Uterus (tissue), 3 donors: ENCODE measurements at regions not wholly inside any gene's neighbourhood (a gene's known extent, or its start where the extent isn't known, plus 50 kb on each side); places are given as distances from the start of the nearest gene placed in this dataset.

Source experiments
- DNase-seq, 2 donors: peaks; one replicate each; pipeline ENCODE4 v3.0.0-alpha.2; 2019 to 2020
- H3K27ac ChIP-seq, 2 donors: fragments of 200-600 bp; sonication (generic); 1 replicate in 1 of 2; 2 replicates in 1 of 2; pipeline ENCODE4 v1.5.1; 2016 to 2018
- H3K27me3 ChIP-seq, 2 donors: fragments of 200-600 bp; sonication (generic); one replicate each; pipeline ENCODE4 v1.5.1; 2018 to 2019; ENCODE audit warnings: control low read depth in 1 of 2
- H3K36me3 ChIP-seq, 2 donors: fragments of 200-600 bp; sonication (generic); one replicate each; pipeline ENCODE4 v1.5.1; 2019; ENCODE audit warnings: control low read depth in 1 of 2
- H3K4me1 ChIP-seq, 2 donors: fragments of 200-600 bp; sonication (generic); one replicate each; pipeline ENCODE4 v1.5.1; 2018 to 2019; ENCODE audit warnings: control low read depth in 1 of 2
- H3K4me3 ChIP-seq, 2 donors: fragments of 200-600 bp; sonication (generic); 1 replicate in 1 of 2; 2 replicates in 1 of 2; pipeline ENCODE4 v1.5.1; 2018 to 2019; ENCODE audit warnings: mild to moderate bottlenecking in 1 of 2
- H3K9me3 ChIP-seq, 2 donors: fragments of 200-600 bp; sonication (generic); one replicate each; pipeline ENCODE4 v1.5.1; 2019; ENCODE audit warnings: control low read depth in 1 of 2
- CTCF ChIP-seq, 4 experiments: fragments of 200-600 bp in 2 of 4; fragments of 450-650 bp in 2 of 4; sonication (generic) in 2 of 4; IDR thresholded peaks; one replicate each; pipeline ENCODE4 v1.5.1; 2016 to 2019; ENCODE audit warnings: antibody characterized with exemption in 4 of 4, mild to moderate bottlenecking in 2 of 4, moderate library complexity in 1 of 4
- POLR2A ChIP-seq, 2 donors: fragments of 450-650 bp; IDR thresholded peaks; one replicate each; pipeline ENCODE4 v1.6.1; 2016; ENCODE audit warnings: antibody characterized with exemption in 2 of 2, mild to moderate bottlenecking in 1 of 2, moderate library complexity in 1 of 2
- intact Hi-C: fragments of 100-400 bp; cut with DNase I; formaldehyde crosslinking; loops from one replicate; pipeline ENCODE4 v1.15.1; 2023; ENCODE audit warnings: low total_unique reads
- donor health status: DM: yes; HTN: yes; CAD: no.

DNA sequence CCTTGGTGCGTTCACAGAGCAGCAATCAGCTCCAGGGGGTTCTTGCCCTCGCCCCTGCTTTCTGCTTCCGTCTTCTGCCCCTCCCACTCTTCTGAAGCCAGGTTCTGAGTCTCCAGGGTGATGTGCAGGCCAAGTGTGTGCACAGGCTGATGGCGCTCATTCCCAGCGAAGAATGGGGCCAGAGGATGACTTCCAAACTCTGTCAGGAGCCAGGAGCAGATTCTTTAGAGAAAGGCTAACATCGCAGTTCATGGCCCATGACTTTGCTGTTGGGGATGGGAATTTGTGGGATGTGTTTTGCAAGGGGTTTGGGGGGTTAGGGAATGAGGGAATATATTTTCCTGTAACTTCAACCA, 56.1 kb upstream of the CCN6 start:
- no peak for TF ChIP-seq POLR2A (IDR thresholded peaks at IDR 0.05)
- TF ChIP-seq CTCF (IDR thresholded peaks at IDR 0.05), result no peak
- peak; percentile 53 to 69 for DNase-seq
- intact Hi-C loops, result loop anchor here (2.0 kb wide), 1 partner anchor 287 kb away; no protein-coding TSS in a partner anchor
- H3K4me3 ChIP-seq, result no peak overlapping the region
- H3K4me1 ChIP-seq, result no peaks in the 10 kb centered on the region
- no peaks in the 10 kb centered on the region for H3K27me3 ChIP-seq
- no peaks in the 10 kb centered on the region for H3K9me3 ChIP-seq
- H3K36me3 ChIP-seq, result no peaks in the 10 kb centered on the region
- H3K27ac ChIP-seq, result peak overlapping the region; percentile 47 to 74

DNA sequence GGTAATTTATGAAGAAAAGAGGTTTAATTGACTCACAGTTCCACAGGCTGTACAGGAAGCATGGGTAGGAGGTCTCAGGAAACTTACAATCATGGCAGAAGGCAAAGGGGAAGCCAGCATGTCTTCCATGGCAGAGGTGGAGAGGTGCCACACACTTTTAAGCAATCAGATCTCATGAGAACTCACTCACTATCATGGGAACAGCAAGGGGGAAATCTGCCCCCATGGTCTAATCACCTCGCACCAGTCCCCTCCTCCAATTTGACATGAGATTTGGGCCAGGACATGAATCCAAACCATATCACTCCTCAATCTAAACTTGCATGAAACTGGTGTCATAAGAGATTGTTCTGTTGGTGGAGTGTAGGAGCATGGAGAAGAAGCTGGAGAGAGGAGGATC, 51.6 kb upstream of the CCN6 start:
- Histone ChIP-seq H3K36me3 (no peaks in the 10 kb centered on the region), H3K27me3 (no peaks in the 10 kb centered on the region), H3K9me3 (no peaks in the 10 kb centered on the region), H3K4me1 (no peaks in the 10 kb centered on the region), H3K4me3 (no peak overlapping the region), H3K27ac (no peak overlapping the region)
- TF ChIP-seq CTCF (IDR thresholded peaks at IDR 0.05) (no peak), POLR2A (IDR thresholded peaks at IDR 0.05) (no peak)
- intact Hi-C loops, result no loop called here
- DNase-seq, result no peak
